SK-N-SH treated with all-trans-retinoic acid at 6 μM for 48 hours (cell line): ENCODE measurements at regions not wholly inside any gene's neighbourhood (a gene's known extent, or its start where the extent isn't known, plus 50 kb on each side); places are given as distances from the start of the nearest gene placed in this dataset.

Experiments used
- ATAC-seq: fragments of 200-7000 bp; cut with Tn5 transposase; 3 replicates; pipeline ENCODE4 v1.9.1; 2020; ENCODE audit warnings: mild to moderate bottlenecking, moderate library complexity
- ARNTL ChIP-seq: fragments of 450-650 bp; formaldehyde crosslinking; IDR thresholded peaks from 2 replicates; pipeline ENCODE4 v1.5.0; 2020; ENCODE audit warnings: low read depth, mild to moderate bottlenecking, moderate library complexity, borderline replicate concordance
- BACH2 ChIP-seq: fragments of 250-450 bp; sonication (Bioruptor Pico); IDR thresholded peaks from 2 replicates; pipeline ENCODE4 v1.9.0; 2021; ENCODE audit warnings: mild to moderate bottlenecking, borderline replicate concordance
- CREB5 ChIP-seq: fragments of 250-450 bp; sonication (Bioruptor Pico); IDR thresholded peaks from 2 replicates; pipeline ENCODE4 v1.5.1; 2020; ENCODE audit warnings: low read depth, mild to moderate bottlenecking, moderate library complexity
- CSDC2 ChIP-seq: fragments of 250-450 bp; sonication (Bioruptor Pico); IDR thresholded peaks from 2 replicates; pipeline ENCODE4 v1.5.0; 2020; ENCODE audit warnings: mild to moderate bottlenecking, moderate library complexity
- CSRNP3 ChIP-seq: fragments of 250-450 bp; sonication (Bioruptor Pico); IDR thresholded peaks from 2 replicates; pipeline ENCODE4 v1.5.1; 2021; ENCODE audit warnings: mild to moderate bottlenecking, moderate library complexity
- ESRRG ChIP-seq: fragments of 250-450 bp; sonication (Bioruptor Pico); IDR thresholded peaks from 2 replicates; pipeline ENCODE4 v1.6.1; 2021; ENCODE audit warnings: mild to moderate bottlenecking
- GLIS3 ChIP-seq: fragments of 250-450 bp; sonication (Bioruptor Pico); IDR thresholded peaks from 2 replicates; pipeline ENCODE4 v1.5.0; 2020; ENCODE audit warnings: mild to moderate bottlenecking, moderate library complexity
- ISL1 ChIP-seq: fragments of 250-450 bp; sonication (Bioruptor Pico); IDR thresholded peaks from 2 replicates; pipeline ENCODE4 v2.1.2; 2022; ENCODE audit warnings: mild to moderate bottlenecking, moderate library complexity
- OSR1 ChIP-seq: fragments of 250-450 bp; sonication (Bioruptor Pico); IDR thresholded peaks from 2 replicates; pipeline ENCODE4 v1.8.0; 2022; ENCODE audit warnings: moderate library complexity, mild to moderate bottlenecking, inconsistent platforms
- PATZ1 ChIP-seq: fragments of 250-450 bp; sonication (Bioruptor Pico); IDR thresholded peaks from 2 replicates; pipeline ENCODE4 v1.8.0; 2020; ENCODE audit warnings: mild to moderate bottlenecking, moderate library complexity, borderline replicate concordance
- POU6F1 ChIP-seq: fragments of 250-450 bp; sonication (Bioruptor Pico); IDR thresholded peaks from 2 replicates; pipeline ENCODE4 v1.8.0; 2021; ENCODE audit warnings: low read depth, mild to moderate bottlenecking, moderate library complexity, borderline replicate concordance
- RARB ChIP-seq: fragments of 250-450 bp; sonication (Bioruptor Pico); IDR thresholded peaks from 2 replicates; pipeline ENCODE4 v1.8.0; 2021; ENCODE audit warnings: mild to moderate bottlenecking, moderate library complexity
- SNAI2 ChIP-seq: fragments of 250-450 bp; sonication (Bioruptor Pico); IDR thresholded peaks from 2 replicates; pipeline ENCODE4 v1.5.0; 2020; ENCODE audit warnings: mild to moderate bottlenecking, moderate library complexity
- TCF4 ChIP-seq: fragments of 250-450 bp; sonication (Bioruptor Pico); IDR thresholded peaks from 2 replicates; pipeline ENCODE4 v1.8.0; 2021; ENCODE audit warnings: mild to moderate bottlenecking, moderate library complexity, borderline replicate concordance
- TOX ChIP-seq: fragments of 250-450 bp; sonication (Bioruptor Pico); IDR thresholded peaks from 2 replicates; pipeline ENCODE4 v1.8.0; 2021; ENCODE audit warnings: mild to moderate bottlenecking, moderate library complexity, borderline replicate concordance
- TSHZ2 ChIP-seq: fragments of 250-450 bp; sonication (Bioruptor Pico); IDR thresholded peaks from 2 replicates; pipeline ENCODE4 v1.5.0; 2020; ENCODE audit warnings: mild to moderate bottlenecking, moderate library complexity
- ZC3H10 ChIP-seq: fragments of 250-450 bp; sonication (Bioruptor Pico); IDR thresholded peaks from 2 replicates; pipeline ENCODE4 v1.5.1; 2021; ENCODE audit warnings: mild to moderate bottlenecking, moderate library complexity
- ZFP3 ChIP-seq: fragments of 250-450 bp; sonication (Bioruptor Pico); IDR thresholded peaks from 2 replicates; pipeline ENCODE4 v1.5.0; 2020; ENCODE audit warnings: mild to moderate bottlenecking, moderate library complexity
- ZFP30 ChIP-seq: fragments of 450-650 bp; formaldehyde crosslinking; IDR thresholded peaks from 2 replicates; pipeline ENCODE4 v1.5.0; 2022; ENCODE audit warnings: mild to moderate bottlenecking, moderate library complexity
- ZNF565 ChIP-seq: fragments of 450-650 bp; formaldehyde crosslinking; conservative IDR thresholded peaks from 2 replicates; pipeline ENCODE4 v1.5.0; 2020; ENCODE audit warnings: low read depth, mild to moderate bottlenecking, moderate library complexity
- ZNF70 ChIP-seq: fragments of 450-650 bp; formaldehyde crosslinking; IDR thresholded peaks from 2 replicates; pipeline ENCODE4 v1.5.0; 2020; ENCODE audit warnings: mild to moderate bottlenecking, moderate library complexity
- ZNF8 ChIP-seq: fragments of 450-650 bp; formaldehyde crosslinking; IDR thresholded peaks from 2 replicates; pipeline ENCODE4 v1.5.0; 2020; ENCODE audit warnings: mild to moderate bottlenecking, moderate library complexity

GRCh38 chr9:88691811-88692210 is 156.8 kb downstream of the NXNL2 start:
- TF ChIP-seq BACH2 (CRISPR knock-in tag), result no peak
- no peak for TF ChIP-seq ZNF8
- no peak for TF ChIP-seq ZNF565
- TF ChIP-seq TCF4 (CRISPR knock-in tag), result no peak
- TF ChIP-seq TOX (CRISPR knock-in tag), result no peak
- no peak for TF ChIP-seq ZNF70
- no peak for TF ChIP-seq CREB5 (CRISPR knock-in tag)
- TF ChIP-seq RARB, result no peak
- no peak for TF ChIP-seq PATZ1 (CRISPR knock-in tag)
- no peak for TF ChIP-seq POU6F1 (CRISPR knock-in tag)
- no peak for TF ChIP-seq OSR1 (CRISPR knock-in tag)
- no peak for TF ChIP-seq ZFP30 (CRISPR knock-in tag)
- ATAC-seq, result no peak

GRCh38 chr9:88692827-88693226 is 157.8 kb downstream of the NXNL2 start:
- no peak for ATAC-seq
- TF ChIP-seq TSHZ2 (CRISPR knock-in tag) (no peak), ARNTL (CRISPR knock-in tag) (no peak), TOX (CRISPR knock-in tag) (no peak), ZC3H10 (no peak), TCF4 (CRISPR knock-in tag) (no peak), SNAI2 (CRISPR knock-in tag) (no peak), ESRRG (no peak), ZNF8 (no peak), CSRNP3 (CRISPR knock-in tag) (no peak), RARB (no peak), GLIS3 (CRISPR knock-in tag) (no peak), PATZ1 (CRISPR knock-in tag) (no peak), ZFP3 (CRISPR knock-in tag) (no peak), CSDC2 (CRISPR knock-in tag) (no peak), POU6F1 (CRISPR knock-in tag) (no peak), OSR1 (CRISPR knock-in tag) (no peak), CREB5 (CRISPR knock-in tag) (no peak), ZNF70 (no peak), ISL1 (no peak), ZFP30 (CRISPR knock-in tag) (no peak)
